KMS-11 (cell line): ENCODE measurements at regions not wholly inside any gene's neighbourhood (a gene's known extent, or its start where the extent isn't known, plus 50 kb on each side); places are given as distances from the start of the nearest gene placed in this dataset.

ENCODE experiments used
- H2AFZ ChIP-seq: fragments of 200-600 bp; sonication (generic); 2 replicates; pipeline ENCODE4 v1.6.1; 2016; ENCODE audit warnings: antibody characterized with exemption, mixed run types, low read depth
- H3K27ac ChIP-seq: fragments of 200-600 bp; sonication (generic); 2 replicates; pipeline ENCODE4 v1.6.1; 2016; ENCODE audit warnings: mild to moderate bottlenecking, mixed run types
- H3K27me3 ChIP-seq: fragments of 200-600 bp; sonication (generic); 2 replicates; pipeline ENCODE4 v1.6.1; 2017; ENCODE audit warnings: mild to moderate bottlenecking, low read depth, mixed run types, moderate library complexity; ENCODE audit not compliant: insufficient read depth
- H3K36me3 ChIP-seq: fragments of 200-600 bp; sonication (generic); 2 replicates; pipeline ENCODE4 v1.6.1; 2017; ENCODE audit warnings: mild to moderate bottlenecking, mixed run types; ENCODE audit not compliant: insufficient read depth
- H3K4me1 ChIP-seq: fragments of 200-600 bp; sonication (generic); 2 replicates; pipeline ENCODE4 v1.6.1; 2016; ENCODE audit warnings: mild to moderate bottlenecking, low read depth, mixed run types; ENCODE audit not compliant: poor library complexity, severe bottlenecking
- H3K4me2 ChIP-seq: fragments of 200-600 bp; sonication (generic); 2 replicates; pipeline ENCODE4 v1.7.0; 2016; ENCODE audit warnings: mild to moderate bottlenecking, mixed run types
- H3K4me3 ChIP-seq: fragments of 200-600 bp; sonication (generic); IDR thresholded peaks from 2 replicates; pipeline ENCODE4 v1.6.1; 2017; ENCODE audit warnings: low read depth, low read length, mixed read lengths; ENCODE audit not compliant: insufficient read depth
- H3K79me2 ChIP-seq: fragments of 200-600 bp; sonication (generic); 2 replicates; pipeline ENCODE4 v1.6.1; 2016; ENCODE audit warnings: low read depth, mixed run types; ENCODE audit not compliant: insufficient read depth
- H3K9ac ChIP-seq: fragments of 200-600 bp; sonication (generic); 2 replicates; pipeline ENCODE4 v1.6.1; 2016; ENCODE audit warnings: mild to moderate bottlenecking, mixed run types
- H4K20me1 ChIP-seq: fragments of 200-600 bp; sonication (generic); 2 replicates; pipeline ENCODE4 v1.6.1; 2016; ENCODE audit warnings: mild to moderate bottlenecking, mixed run types; ENCODE audit not compliant: insufficient read depth
- CTCF ChIP-seq: fragments of 200-600 bp; sonication (generic); conservative IDR thresholded peaks from 2 replicates; pipeline ENCODE4 v1.6.1; 2017; ENCODE audit warnings: low read depth, mild to moderate bottlenecking, antibody characterized with exemption, low read length, moderate library complexity, mixed read lengths

GRCh38 chr4:138611017-138611416 is 368.9 kb upstream of the SLC7A11 start:
- H3K4me3 ChIP-seq = no peak overlapping the region
- no peak for TF ChIP-seq CTCF
- no peaks in the 10 kb centered on the region for H3K4me1 ChIP-seq
- H4K20me1 ChIP-seq = no peaks in the 10 kb centered on the region
- H3K27me3 ChIP-seq = no peaks in the 10 kb centered on the region
- H3K36me3 ChIP-seq = no peaks in the 10 kb centered on the region
- no peak overlapping the region for H3K4me2 ChIP-seq
- H3K27ac ChIP-seq = no peak overlapping the region
- H2AFZ ChIP-seq = no peak overlapping the region
- no peak overlapping the region for H3K9ac ChIP-seq
- no peaks in the 10 kb centered on the region for H3K79me2 ChIP-seq

DNA sequence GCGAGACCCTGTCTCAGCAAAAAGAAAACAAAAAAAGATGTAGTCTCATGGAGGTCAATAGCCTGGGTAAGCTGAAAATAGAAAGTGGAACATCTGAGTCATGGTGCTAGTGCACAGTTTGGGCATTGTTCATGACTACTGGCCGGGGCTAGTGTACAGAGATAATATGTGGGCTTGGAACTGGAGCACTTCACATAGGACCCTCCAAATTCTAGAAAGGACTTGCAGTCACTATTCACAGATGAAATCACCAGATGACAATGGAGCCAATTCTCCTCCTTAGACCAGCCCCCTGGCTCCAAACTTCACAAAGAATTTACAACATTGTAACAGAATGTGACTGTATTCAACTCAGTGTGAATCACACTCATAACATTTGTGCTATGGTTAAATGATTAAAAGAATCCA is 367.8 kb upstream of the SLC7A11 start:
- H3K27ac ChIP-seq = no peak overlapping the region
- H3K9ac ChIP-seq = no peak overlapping the region
- H2AFZ ChIP-seq = peak overlapping the region; percentile 7; the same call in 1 of the 2 replicates

DNA sequence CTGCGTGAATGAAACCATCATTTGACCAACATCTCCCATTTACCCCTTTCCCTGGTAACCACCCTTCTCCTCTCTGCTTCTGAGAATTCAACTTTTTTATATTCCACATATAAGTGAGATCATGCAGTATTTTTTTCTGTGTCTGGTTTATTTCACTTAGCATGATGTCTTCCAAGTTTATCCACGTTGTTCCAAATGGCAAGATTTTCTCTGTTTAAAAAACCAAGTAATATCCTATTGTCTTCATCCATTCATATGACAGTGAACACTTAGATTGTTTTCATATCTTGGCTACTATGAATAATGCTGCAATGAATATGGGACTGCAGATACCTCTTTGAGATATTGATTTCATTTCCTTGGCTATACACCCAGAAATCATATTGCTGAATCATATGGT is 362.4 kb upstream of the SLC7A11 start:
- Histone ChIP-seq H3K27me3 (no peaks in the 10 kb centered on the region), H3K79me2 (no peaks in the 10 kb centered on the region), H3K9ac (no peak overlapping the region), H4K20me1 (no peaks in the 10 kb centered on the region), H3K4me3 (no peak overlapping the region), H3K4me2 (no peak overlapping the region), H3K27ac (no peak overlapping the region), H3K4me1 (no peaks in the 10 kb centered on the region), H2AFZ (no peak overlapping the region), H3K36me3 (no peaks in the 10 kb centered on the region)
- no peak for TF ChIP-seq CTCF

More for the DNA sequence above, 367.8 kb upstream of the SLC7A11 start:
- Histone ChIP-seq H4K20me1 (no peaks in the 10 kb centered on the region), H3K27me3 (no peaks in the 10 kb centered on the region), H3K79me2 (no peaks in the 10 kb centered on the region), H3K4me2 (no peak overlapping the region), H3K4me3 (no peak overlapping the region), H3K36me3 (no peaks in the 10 kb centered on the region), H3K4me1 (no peaks in the 10 kb centered on the region)
- TF ChIP-seq CTCF = no peak

DNA sequence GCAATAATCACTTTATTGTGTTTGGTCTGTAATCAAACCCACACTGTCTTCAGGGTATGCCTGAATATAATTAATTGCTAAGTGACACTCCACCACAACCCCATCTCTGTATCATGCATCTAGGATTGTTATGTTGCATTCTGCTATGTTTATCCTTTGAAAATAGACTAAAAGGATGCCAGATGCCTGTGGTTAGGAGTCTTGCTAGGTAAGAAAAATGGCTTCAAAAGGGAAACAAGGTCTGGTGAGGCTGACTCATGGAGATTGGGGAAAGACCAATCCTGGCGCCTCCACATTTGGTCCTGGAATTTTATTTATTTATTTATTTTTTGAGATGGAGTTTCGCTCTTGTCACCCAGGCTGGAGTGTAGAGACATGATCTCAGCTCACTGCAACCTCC is 360.5 kb upstream of the SLC7A11 start:
- no peak overlapping the region for H3K27ac ChIP-seq
- no peak overlapping the region for H2AFZ ChIP-seq
- no peak overlapping the region for H3K4me2 ChIP-seq
- no peaks in the 10 kb centered on the region for H3K4me1 ChIP-seq
- no peaks in the 10 kb centered on the region for H3K36me3 ChIP-seq
- no peaks in the 10 kb centered on the region for H3K27me3 ChIP-seq
- no peaks in the 10 kb centered on the region for H4K20me1 ChIP-seq
- H3K79me2 ChIP-seq = no peaks in the 10 kb centered on the region
- no peak overlapping the region for H3K4me3 ChIP-seq
- TF ChIP-seq CTCF = no peak
- H3K9ac ChIP-seq = no peak overlapping the region

GRCh38 chr4:138599965-138600364 is 357.8 kb upstream of the SLC7A11 start:
- no peak for TF ChIP-seq CTCF
- Histone ChIP-seq H3K4me3 (no peak overlapping the region), H3K27me3 (no peaks in the 10 kb centered on the region)

More at GRCh38 chr4:138599965-138600364, 357.8 kb upstream of the SLC7A11 start:
- Histone ChIP-seq H3K36me3 (no peaks in the 10 kb centered on the region), H2AFZ (no peak overlapping the region), H3K79me2 (no peaks in the 10 kb centered on the region), H3K9ac (no peak overlapping the region), H4K20me1 (no peaks in the 10 kb centered on the region), H3K4me1 (no peaks in the 10 kb centered on the region), H3K4me2 (no peak overlapping the region), H3K27ac (no peak overlapping the region)
